CD14-positive monocyte (primary cell): ENCODE measurements at regions not wholly inside any gene's neighbourhood (a gene's known extent, or its start where the extent isn't known, plus 50 kb on each side); places are given as distances from the start of the nearest gene placed in this dataset.

Experiments
- DNase-seq, 3 donors: peaks; one replicate each; pipeline ENCODE4 v3.0.0-alpha.2; 2011 to 2022
- H2AFZ ChIP-seq: 2 replicates; pipeline ENCODE4 v1.6.0; 2012; ENCODE audit warnings: mild to moderate bottlenecking, low read depth, low read length, inconsistent platforms; ENCODE audit not compliant: insufficient read depth, poor library complexity, severe bottlenecking
- H3K27ac ChIP-seq, 2 donors: 1 replicate in 1 of 2; 2 replicates in 1 of 2; pipeline ENCODE4 v1.5.1; 2012 to 2013; ENCODE audit warnings: low read length in 2 of 2, control low read depth in 1 of 2, inconsistent platforms in 1 of 2, low read depth in 1 of 2, mild to moderate bottlenecking in 1 of 2
- H3K27me3 ChIP-seq, 2 donors: one replicate each; pipeline versions ENCODE4 v1.6.0 to v1.6.1; 2011 to 2013; ENCODE audit warnings: low read length in 2 of 2; ENCODE audit not compliant: control insufficient read depth in 2 of 2, insufficient read depth in 2 of 2
- H3K36me3 ChIP-seq, 2 donors: replicated peaks in 1 of 2; 1 replicate in 1 of 2; 2 replicates in 1 of 2; pipeline versions ENCODE4 v1.5.1 to v1.6.1; 2012 to 2013; ENCODE audit warnings: low read length in 2 of 2, control low read depth in 1 of 2, inconsistent platforms in 1 of 2, mild to moderate bottlenecking in 1 of 2; ENCODE audit not compliant: insufficient read depth in 2 of 2, control insufficient read depth in 1 of 2
- H3K4me1 ChIP-seq, 2 donors: 1 replicate in 1 of 2; 2 replicates in 1 of 2; pipeline versions ENCODE4 v1.5.1 to v1.6.1; 2012 to 2013; ENCODE audit warnings: low read length in 2 of 2, control low read depth in 1 of 2, inconsistent platforms in 1 of 2, mild to moderate bottlenecking in 1 of 2, moderate library complexity in 1 of 2; ENCODE audit not compliant: insufficient read depth in 2 of 2, control insufficient read depth in 1 of 2
- H3K4me2 ChIP-seq: replicated peaks from 2 replicates; pipeline ENCODE3; 2012; ENCODE audit warnings: low read length, moderate library complexity, mild to moderate bottlenecking; ENCODE audit not compliant: poor library complexity, severe bottlenecking; ENCODE audit errors: extremely low read depth
- H3K4me3 ChIP-seq, 3 experiments: fragments of 200-600 bp in 1 of 3; sonication (generic) in 1 of 3; replicated peaks in 1 of 3; 1 replicate in 2 of 3; 2 replicates in 1 of 3; pipeline ENCODE4 v1.5.1; 2011 to 2013; ENCODE audit warnings: low read length in 3 of 3, mild to moderate bottlenecking in 3 of 3, control low read depth in 2 of 3, low read depth in 2 of 3, inconsistent platforms in 1 of 3, moderate library complexity in 1 of 3
- H3K79me2 ChIP-seq: 2 replicates; pipeline ENCODE4 v1.6.0; 2012; ENCODE audit warnings: mild to moderate bottlenecking, control low read depth, inconsistent platforms, low read length, moderate library complexity; ENCODE audit not compliant: insufficient read depth
- H3K9ac ChIP-seq: 2 replicates; pipeline ENCODE4 v1.6.0; 2017; ENCODE audit warnings: low read length, mild to moderate bottlenecking; ENCODE audit not compliant: insufficient read depth, poor library complexity, severe bottlenecking
- H3K9me3 ChIP-seq, 2 donors: replicated peaks in 1 of 2; 1 replicate in 1 of 2; 2 replicates in 1 of 2; pipeline versions ENCODE4 v1.5.1 to v1.6.1; 2012 to 2013; ENCODE audit warnings: low read length in 2 of 2, control low read depth in 1 of 2; ENCODE audit not compliant: control insufficient read depth in 1 of 2, insufficient read depth in 1 of 2
- H4K20me1 ChIP-seq: 2 replicates; pipeline ENCODE4 v1.6.0; 2012; ENCODE audit warnings: mild to moderate bottlenecking, low read length, control low read depth, moderate library complexity; ENCODE audit not compliant: insufficient read depth
- H3K27ac Mint-ChIP-seq, 7 donors: one replicate each; pipeline ENCODE4 v1.8.0; 2020; ENCODE audit warnings: mild to moderate bottlenecking in 7 of 7, mixed read lengths in 7 of 7, moderate library complexity in 6 of 7, inconsistent platforms in 2 of 7
- H3K27me3 Mint-ChIP-seq, 3 donors: one replicate each; pipeline ENCODE4 v1.8.0; 2021 to 2022; ENCODE audit warnings: low read depth in 3 of 3, mild to moderate bottlenecking in 3 of 3, mixed read lengths in 3 of 3, moderate library complexity in 3 of 3, inconsistent platforms in 1 of 3
- H3K36me3 Mint-ChIP-seq, 2 donors: one replicate each; pipeline ENCODE4 v1.8.0; 2020; ENCODE audit warnings: mixed read lengths in 2 of 2, inconsistent platforms in 1 of 2, mild to moderate bottlenecking in 1 of 2
- H3K4me1 Mint-ChIP-seq: one replicate; pipeline ENCODE4 v1.8.0; 2020; ENCODE audit warnings: mild to moderate bottlenecking, mixed read lengths
- H3K4me3 Mint-ChIP-seq, 2 donors: one replicate each; pipeline ENCODE4 v1.8.0; 2020; ENCODE audit warnings: mild to moderate bottlenecking in 2 of 2, mixed read lengths in 2 of 2, moderate library complexity in 1 of 2
- H3K9me3 Mint-ChIP-seq, 7 donors: one replicate each; pipeline ENCODE4 v1.8.0; 2020 to 2022; ENCODE audit warnings: mixed read lengths in 7 of 7, mild to moderate bottlenecking in 6 of 7, moderate library complexity in 6 of 7, inconsistent platforms in 2 of 7
- WGBS: methylation state at CpG from one replicate; pipeline ENCODE4 v1.1.5; 2013; ENCODE audit warnings: missing lambda C conversion rate; ENCODE audit not compliant: insufficient coverage; 5-methylcytosine and 5-hydroxymethylcytosine counted together
- intact Hi-C, 2 donors: fragments of 100-400 bp; cut with micrococcal nuclease; formaldehyde crosslinking; loops; one replicate each; pipeline versions ENCODE4 v1.15.0 to v1.15.1; 2023
- TF ChIP-seq, protein P1 (sequence below): fragments of 200-600 bp; IDR thresholded peaks from one replicate; pipeline ENCODE4 v1.8.0; 2022; ENCODE audit warnings: antibody characterized with exemption, mild to moderate bottlenecking

DNA sequence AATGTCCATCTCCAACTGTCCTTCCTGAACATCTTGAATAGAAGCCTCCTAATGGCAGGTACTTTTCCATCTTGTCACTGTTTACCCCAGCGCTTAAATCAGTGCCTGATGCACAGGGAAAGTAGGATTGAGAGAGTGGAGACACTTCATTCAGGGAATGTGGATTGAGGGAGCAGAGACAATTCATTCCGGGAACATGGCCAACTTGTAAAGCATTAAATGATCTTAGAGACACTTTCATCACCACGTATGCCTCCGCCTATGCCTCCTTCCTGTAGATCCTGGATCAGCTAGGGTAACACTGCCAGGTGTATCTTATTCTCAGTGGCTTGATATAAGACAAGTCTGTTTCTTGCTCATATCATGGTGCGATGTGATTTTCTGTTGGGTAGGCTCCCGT, 67.6 kb upstream of the CSRP2 start:
- peak overlapping the region in 1 of 7 donors; percentile 62 for H3K27ac Mint-ChIP-seq
- no peaks in the 10 kb centered on the region for H3K27me3 ChIP-seq
- no peak overlapping the region for H3K4me3 Mint-ChIP-seq
- no peak overlapping the region for H3K27ac ChIP-seq
- no peaks in the 10 kb centered on the region for H3K4me1 Mint-ChIP-seq
- DNase-seq: no peak
- no peaks in the 10 kb centered on the region for H3K36me3 Mint-ChIP-seq
- H3K27me3 Mint-ChIP-seq: peaks cover 0 to 3% (median 2%) of the 10 kb centered on the region in 3 donors
- H3K4me3 ChIP-seq: no peak overlapping the region
- H2AFZ ChIP-seq: no peak overlapping the region
- no peak overlapping the region for H3K4me2 ChIP-seq
- no peaks in the 10 kb centered on the region for H3K4me1 ChIP-seq
- H3K9ac ChIP-seq: no peak overlapping the region
- no peaks in the 10 kb centered on the region for H4K20me1 ChIP-seq
- no peaks in the 10 kb centered on the region for H3K9me3 ChIP-seq
- TF ChIP-seq, protein P1, sequence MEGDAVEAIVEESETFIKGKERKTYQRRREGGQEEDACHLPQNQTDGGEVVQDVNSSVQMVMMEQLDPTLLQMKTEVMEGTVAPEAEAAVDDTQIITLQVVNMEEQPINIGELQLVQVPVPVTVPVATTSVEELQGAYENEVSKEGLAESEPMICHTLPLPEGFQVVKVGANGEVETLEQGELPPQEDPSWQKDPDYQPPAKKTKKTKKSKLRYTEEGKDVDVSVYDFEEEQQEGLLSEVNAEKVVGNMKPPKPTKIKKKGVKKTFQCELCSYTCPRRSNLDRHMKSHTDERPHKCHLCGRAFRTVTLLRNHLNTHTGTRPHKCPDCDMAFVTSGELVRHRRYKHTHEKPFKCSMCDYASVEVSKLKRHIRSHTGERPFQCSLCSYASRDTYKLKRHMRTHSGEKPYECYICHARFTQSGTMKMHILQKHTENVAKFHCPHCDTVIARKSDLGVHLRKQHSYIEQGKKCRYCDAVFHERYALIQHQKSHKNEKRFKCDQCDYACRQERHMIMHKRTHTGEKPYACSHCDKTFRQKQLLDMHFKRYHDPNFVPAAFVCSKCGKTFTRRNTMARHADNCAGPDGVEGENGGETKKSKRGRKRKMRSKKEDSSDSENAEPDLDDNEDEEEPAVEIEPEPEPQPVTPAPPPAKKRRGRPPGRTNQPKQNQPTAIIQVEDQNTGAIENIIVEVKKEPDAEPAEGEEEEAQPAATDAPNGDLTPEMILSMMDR: no peak
- H3K79me2 ChIP-seq: no peaks in the 10 kb centered on the region
- intact Hi-C loops: no loop called here
- no peaks in the 10 kb centered on the region for H3K36me3 ChIP-seq
- WGBS: 87% methylated on average over 3 of the region's 6 CpGs
- peaks cover 0 to 5% (median 0%) of the 10 kb centered on the region in 7 donors for H3K9me3 Mint-ChIP-seq

DNA sequence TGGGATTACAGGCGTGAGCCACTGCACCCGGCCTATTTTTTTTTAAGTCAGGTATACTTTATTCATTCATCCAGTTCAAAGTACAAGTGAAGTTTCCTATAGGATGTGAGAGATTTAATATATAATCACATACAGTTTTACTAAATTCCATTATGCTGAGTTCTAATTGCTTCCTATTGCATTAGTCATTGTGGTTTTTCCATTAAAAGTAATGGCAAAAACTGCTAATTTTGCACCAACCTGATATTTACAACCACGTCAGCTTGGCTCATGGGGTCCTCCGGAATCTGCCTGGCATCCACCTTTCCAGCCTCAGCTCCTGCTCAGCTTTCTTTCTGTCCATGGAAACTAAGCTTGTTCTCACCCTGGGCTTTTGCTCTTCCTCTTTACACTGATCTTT, 67.0 kb upstream of the CSRP2 start:
- no peaks in the 10 kb centered on the region for H3K79me2 ChIP-seq
- no peak overlapping the region for H3K27ac ChIP-seq
- no peak overlapping the region for H2AFZ ChIP-seq
- no peaks in the 10 kb centered on the region for H3K4me1 ChIP-seq
- H3K27me3 ChIP-seq: no peaks in the 10 kb centered on the region
- no peak overlapping the region for H3K4me3 ChIP-seq
- no peaks in the 10 kb centered on the region for H4K20me1 ChIP-seq
- no peaks in the 10 kb centered on the region for H3K9me3 ChIP-seq
- no peaks in the 10 kb centered on the region for H3K36me3 Mint-ChIP-seq
- 100% methylated on average over 1 of the region's 4 CpGs for WGBS
- no peak overlapping the region for H3K27ac Mint-ChIP-seq
- TF ChIP-seq, protein P1: no peak
- H3K9me3 Mint-ChIP-seq: peaks cover 0 to 5% (median 0%) of the 10 kb centered on the region in 7 donors
- H3K36me3 ChIP-seq: no peaks in the 10 kb centered on the region
- intact Hi-C loops: no loop called here
- H3K4me2 ChIP-seq: no peak overlapping the region
- no peak overlapping the region for H3K9ac ChIP-seq
- no peak for DNase-seq
- no peaks in the 10 kb centered on the region for H3K4me1 Mint-ChIP-seq
- H3K4me3 Mint-ChIP-seq: no peak overlapping the region
- H3K27me3 Mint-ChIP-seq: peaks cover 0 to 3% (median 2%) of the 10 kb centered on the region in 3 donors
